Lower lobe of right lung (tissue), 2 donors: ENCODE measurements at regions not wholly inside any gene's neighbourhood (a gene's known extent, or its start where the extent isn't known, plus 50 kb on each side); places are given as distances from the start of the nearest gene placed in this dataset.
A peak's percentile ranks its signal among the peaks of the same experiment; 100 is the strongest.
"Not testable (repeated sequence)": the region's sequence is repeated elsewhere in the genome, so short reads cannot be mapped to it uniquely, and the experiment has no call there.

Experiments used
- ATAC-seq, 2 donors: fragments of 200-7000 bp; cut with Tn5 transposase; one replicate each; pipeline ENCODE4 v1.9.1; 2020 to 2022; ENCODE audit warnings: mild to moderate bottlenecking in 2 of 2, moderate library complexity in 2 of 2
- DNase-seq: peaks from one replicate; pipeline ENCODE4 v3.0.0-alpha.2; 2020
- H3K27ac ChIP-seq: fragments of 200-600 bp; one replicate; pipeline ENCODE4 v1.8.0; 2022
- H3K27me3 ChIP-seq: fragments of 200-600 bp; one replicate; pipeline ENCODE4 v1.8.0; 2022; ENCODE audit warnings: low read depth
- H3K36me3 ChIP-seq: fragments of 200-600 bp; one replicate; pipeline ENCODE4 v1.8.0; 2022; ENCODE audit warnings: mild to moderate bottlenecking
- H3K4me1 ChIP-seq: fragments of 200-600 bp; one replicate; pipeline ENCODE4 v1.8.0; 2022
- H3K4me3 ChIP-seq: fragments of 200-600 bp; one replicate; pipeline ENCODE4 v1.8.0; 2022; ENCODE audit warnings: mild to moderate bottlenecking
- H3K9me3 ChIP-seq: fragments of 200-600 bp; one replicate; pipeline ENCODE4 v1.8.0; 2022
- intact Hi-C: fragments of 100-400 bp; cut with DNase I; formaldehyde crosslinking; loops from one replicate; pipeline ENCODE4 v1.11.0; 2022
- TF ChIP-seq, protein P1 (sequence below): fragments of 200-600 bp; IDR thresholded peaks from one replicate; pipeline ENCODE4 v1.8.0; 2022; ENCODE audit warnings: antibody characterized with exemption, mild to moderate bottlenecking
- donor health status: DM: no; HTN: yes; CAD: no; lungs with severe emphysema.

GRCh38 chr5:1653698-1654651, 130.2 kb upstream of the LPCAT1 start:
- peak; percentile 91 to 92 for ATAC-seq
- H3K36me3 ChIP-seq, intact Hi-C loops, DNase-seq, H3K4me3 ChIP-seq, H3K4me1 ChIP-seq, H3K9me3 ChIP-seq, H3K27ac ChIP-seq: not testable (repeated sequence)
- peaks cover 40% of the 10 kb centered on the region for H3K27me3 ChIP-seq
- TF ChIP-seq, protein P1, sequence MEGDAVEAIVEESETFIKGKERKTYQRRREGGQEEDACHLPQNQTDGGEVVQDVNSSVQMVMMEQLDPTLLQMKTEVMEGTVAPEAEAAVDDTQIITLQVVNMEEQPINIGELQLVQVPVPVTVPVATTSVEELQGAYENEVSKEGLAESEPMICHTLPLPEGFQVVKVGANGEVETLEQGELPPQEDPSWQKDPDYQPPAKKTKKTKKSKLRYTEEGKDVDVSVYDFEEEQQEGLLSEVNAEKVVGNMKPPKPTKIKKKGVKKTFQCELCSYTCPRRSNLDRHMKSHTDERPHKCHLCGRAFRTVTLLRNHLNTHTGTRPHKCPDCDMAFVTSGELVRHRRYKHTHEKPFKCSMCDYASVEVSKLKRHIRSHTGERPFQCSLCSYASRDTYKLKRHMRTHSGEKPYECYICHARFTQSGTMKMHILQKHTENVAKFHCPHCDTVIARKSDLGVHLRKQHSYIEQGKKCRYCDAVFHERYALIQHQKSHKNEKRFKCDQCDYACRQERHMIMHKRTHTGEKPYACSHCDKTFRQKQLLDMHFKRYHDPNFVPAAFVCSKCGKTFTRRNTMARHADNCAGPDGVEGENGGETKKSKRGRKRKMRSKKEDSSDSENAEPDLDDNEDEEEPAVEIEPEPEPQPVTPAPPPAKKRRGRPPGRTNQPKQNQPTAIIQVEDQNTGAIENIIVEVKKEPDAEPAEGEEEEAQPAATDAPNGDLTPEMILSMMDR, result peak; percentile 52

GRCh38 chr5:1652873-1653697, 129.3 kb upstream of the LPCAT1 start:
- peak in 1 of 2 donors; percentile 34 for ATAC-seq
- TF ChIP-seq, protein P1, result no peak
- H3K36me3 ChIP-seq, result no peaks in the 10 kb centered on the region
- H3K4me3 ChIP-seq, result no peak overlapping the region
- peaks cover 41% of the 10 kb centered on the region for H3K27me3 ChIP-seq
- DNase-seq, result no peak
- intact Hi-C loops, result no loop called here
- H3K27ac ChIP-seq, result no peak overlapping the region
- H3K4me1 ChIP-seq, result peaks cover 5% of the 10 kb centered on the region
- H3K9me3 ChIP-seq, result no peaks in the 10 kb centered on the region

DNA sequence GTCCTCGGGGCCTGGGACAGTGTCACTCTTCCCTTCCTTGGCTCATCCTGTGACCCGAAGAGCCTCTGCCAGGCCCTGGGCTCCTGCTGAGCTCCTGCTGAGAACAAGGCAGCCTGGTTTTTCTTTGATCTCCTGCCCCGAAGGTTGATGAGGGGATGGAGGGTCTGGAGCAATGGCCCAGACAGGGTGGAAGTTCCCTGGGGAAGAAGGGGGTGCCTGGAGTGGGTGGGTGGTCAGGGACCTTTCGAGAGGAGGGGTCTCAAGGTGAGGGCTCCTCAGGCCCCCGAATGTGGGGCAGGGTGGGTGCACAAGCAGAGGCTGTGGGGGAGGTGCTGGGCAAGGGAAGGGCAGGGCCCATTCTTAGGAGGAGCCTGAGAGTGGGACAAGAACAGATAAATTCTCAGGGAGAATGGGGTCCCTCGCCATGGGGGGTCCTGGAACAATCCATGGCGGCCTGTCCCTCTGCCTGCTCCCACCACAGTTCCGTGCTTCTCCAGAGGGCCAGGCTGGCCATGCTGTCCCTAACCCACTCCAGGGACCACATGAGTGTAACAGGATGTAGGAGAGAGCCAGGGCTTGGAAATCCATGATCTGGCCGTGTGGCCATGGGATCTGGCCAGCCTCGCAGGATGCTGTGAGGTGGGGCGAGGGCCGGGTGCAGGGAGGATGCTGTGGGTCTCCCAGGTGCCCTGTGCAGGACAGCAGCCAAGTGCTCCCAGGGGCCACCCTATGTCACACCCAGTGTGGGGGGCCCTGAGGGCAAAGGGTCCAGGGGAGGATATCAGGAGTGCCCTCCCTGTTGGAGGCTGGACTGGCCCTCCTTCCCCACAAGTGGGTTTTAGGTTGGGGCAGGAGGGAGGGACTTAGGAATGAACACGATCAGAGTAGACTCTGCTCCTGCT, 128.5 kb upstream of the LPCAT1 start:
- intact Hi-C loops, result no loop called here
- H3K4me3 ChIP-seq, result no peak overlapping the region
- ATAC-seq (no peak), DNase-seq (no peak)
- H3K27me3 ChIP-seq, result peaks cover 45% of the 10 kb centered on the region
- H3K9me3 ChIP-seq, result no peaks in the 10 kb centered on the region
- H3K27ac ChIP-seq, result no peak overlapping the region
- H3K4me1 ChIP-seq, result peaks cover 5% of the 10 kb centered on the region
- TF ChIP-seq, protein P1, result no peak
- H3K36me3 ChIP-seq, result no peaks in the 10 kb centered on the region

GRCh38 chr5:1651250-1651649, 127.5 kb upstream of the LPCAT1 start:
- no peak overlapping the region for H3K4me3 ChIP-seq
- H3K9me3 ChIP-seq, result no peaks in the 10 kb centered on the region
- DNase-seq (no peak), ATAC-seq (no peak)
- TF ChIP-seq, protein P1, result no peak
- peaks cover 42% of the 10 kb centered on the region for H3K27me3 ChIP-seq
- H3K36me3 ChIP-seq, result no peaks in the 10 kb centered on the region
- no peak overlapping the region for H3K27ac ChIP-seq
- intact Hi-C loops, result no loop called here
- peaks cover 5% of the 10 kb centered on the region for H3K4me1 ChIP-seq

DNA sequence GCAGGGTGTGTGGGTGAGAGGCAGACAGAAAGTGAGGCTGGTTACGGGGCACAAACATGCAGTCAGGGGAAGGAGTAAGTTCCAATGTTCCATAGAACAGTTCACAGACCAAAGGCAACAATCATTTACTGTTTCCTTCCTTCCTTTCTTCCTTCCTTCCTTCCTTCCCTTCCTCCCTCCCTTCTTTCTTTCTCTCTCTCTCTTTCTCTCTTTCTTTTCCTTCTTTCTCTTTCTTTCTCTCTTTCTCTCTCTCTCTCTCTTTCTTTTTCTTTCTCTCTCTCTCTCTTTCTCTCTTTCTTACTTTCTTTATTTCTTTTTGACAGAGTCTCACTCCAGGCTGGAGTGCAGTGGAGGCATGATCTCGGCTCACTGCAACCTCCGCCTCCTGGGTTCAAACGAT, 125.8 kb upstream of the LPCAT1 start:
- DNase-seq, result no peak
- Histone ChIP-seq H3K27me3 (peaks cover 30% of the 10 kb centered on the region), H3K36me3 (no peaks in the 10 kb centered on the region), H3K4me3 (no peak overlapping the region), H3K27ac (no peak overlapping the region), H3K4me1 (peaks cover 12% of the 10 kb centered on the region), H3K9me3 (no peaks in the 10 kb centered on the region)
- ATAC-seq, result no peak
- TF ChIP-seq, protein P1, result no peak
- intact Hi-C loops, result no loop called here
